Prostate gland (tissue), 2 donors: ENCODE measurements at regions not wholly inside any gene's neighbourhood (a gene's known extent, or its start where the extent isn't known, plus 50 kb on each side); places are given as distances from the start of the nearest gene placed in this dataset.

Experiments
- DNase-seq: peaks from one replicate; pipeline ENCODE4 v3.0.0-alpha.2; 2019; ENCODE audit warnings: low spot score
- H3K27ac ChIP-seq, 2 donors: fragments of 200-600 bp; sonication (generic); 2 replicates each; pipeline ENCODE4 v1.5.1; 2017 to 2019
- H3K27me3 ChIP-seq: fragments of 200-600 bp; sonication (generic); replicated peaks from 2 replicates; pipeline ENCODE4 v1.5.1; 2019; ENCODE audit not compliant: insufficient read depth
- H3K36me3 ChIP-seq, 2 donors: fragments of 200-600 bp; sonication (generic); 1 replicate in 1 of 2; 2 replicates in 1 of 2; pipeline versions ENCODE4 v1.5.1 to v1.8.1; 2017 to 2019
- H3K4me1 ChIP-seq: fragments of 200-600 bp; sonication (generic); replicated peaks from 2 replicates; pipeline ENCODE4 v1.5.1; 2019
- H3K4me3 ChIP-seq, 2 donors: fragments of 200-600 bp; sonication (generic); 2 replicates each; pipeline ENCODE4 v1.5.1; 2017 to 2019
- H3K9me3 ChIP-seq: fragments of 200-600 bp; sonication (generic); 2 replicates; pipeline ENCODE4 v1.5.1; 2017
- CTCF ChIP-seq, 4 experiments: fragments of 200-600 bp in 2 of 4; fragments of 450-650 bp in 2 of 4; sonication (generic) in 2 of 4; IDR thresholded peaks; 1 replicate in 3 of 4; 2 replicates in 1 of 4; pipeline ENCODE4 v1.5.1; 2016 to 2019; ENCODE audit warnings: antibody characterized with exemption in 4 of 4, mild to moderate bottlenecking in 2 of 4, moderate library complexity in 2 of 4
- POLR2A ChIP-seq: fragments of 450-650 bp; IDR thresholded peaks from one replicate; pipeline ENCODE4 v1.6.1; 2016; ENCODE audit warnings: antibody characterized with exemption, mild to moderate bottlenecking
- POLR2AphosphoS5 ChIP-seq: sonication (generic); formaldehyde crosslinking; IDR thresholded peaks from one replicate; pipeline ENCODE4 v1.6.1; 2017; ENCODE audit warnings: antibody characterized with exemption
- WGBS: methylation state at CpG from one replicate; pipeline ENCODE4 v1.1.5; 2018; 5-methylcytosine and 5-hydroxymethylcytosine counted together
- intact Hi-C: fragments of 100-400 bp; cut with DNase I; formaldehyde crosslinking; loops from one replicate; pipeline ENCODE4 v1.14.2; 2022

DNA sequence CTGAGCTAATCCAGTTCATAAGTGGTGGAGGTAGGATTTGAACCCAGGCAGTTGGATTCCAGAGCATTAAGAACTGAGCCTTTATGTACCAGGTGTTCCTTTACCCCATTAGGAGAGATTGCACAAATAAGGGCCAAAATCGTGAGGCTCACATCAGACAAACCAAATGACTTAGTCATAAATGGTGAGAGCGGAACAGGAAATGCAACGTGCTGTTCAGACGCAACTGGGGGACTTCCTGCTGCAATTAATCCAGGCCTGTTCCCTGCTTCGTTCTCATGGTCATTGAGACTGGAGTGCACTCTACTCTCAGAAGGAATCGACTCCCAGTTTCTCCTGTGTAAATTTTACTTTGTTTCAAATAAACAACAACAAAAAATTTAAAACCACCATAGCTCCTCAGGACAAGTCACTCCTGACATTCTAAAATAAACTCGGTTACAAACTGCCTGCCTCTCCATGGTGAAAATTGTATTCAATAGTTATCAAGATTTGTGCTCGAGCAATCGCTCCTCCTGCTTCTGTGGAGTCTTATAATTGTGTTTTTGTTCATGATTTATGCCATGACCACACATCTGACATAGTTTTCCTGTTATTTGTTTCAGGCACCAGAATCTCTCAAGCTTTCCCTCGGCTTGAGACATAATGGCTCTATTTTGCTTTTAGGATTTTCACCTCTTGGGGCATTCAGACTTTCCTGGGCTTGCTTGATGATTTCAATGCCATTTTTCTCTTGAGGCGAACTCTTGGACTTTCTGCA, 115.3 kb upstream of the BMPER start:
- H3K27ac ChIP-seq, result no peak overlapping the region
- no peaks in the 10 kb centered on the region for H3K36me3 ChIP-seq
- intact Hi-C loops, result no loop called here
- no peak for TF ChIP-seq POLR2AphosphoS5
- TF ChIP-seq CTCF (IDR thresholded peaks at IDR 0.05), result no peak
- H3K4me3 ChIP-seq, result no peak overlapping the region
- H3K4me1 ChIP-seq, result no peaks in the 10 kb centered on the region
- H3K27me3 ChIP-seq, result no peaks in the 10 kb centered on the region
- 73% methylated on average over 11 of the region's 11 CpGs for WGBS
- no peaks in the 10 kb centered on the region for H3K9me3 ChIP-seq
- DNase-seq, result no peak

DNA sequence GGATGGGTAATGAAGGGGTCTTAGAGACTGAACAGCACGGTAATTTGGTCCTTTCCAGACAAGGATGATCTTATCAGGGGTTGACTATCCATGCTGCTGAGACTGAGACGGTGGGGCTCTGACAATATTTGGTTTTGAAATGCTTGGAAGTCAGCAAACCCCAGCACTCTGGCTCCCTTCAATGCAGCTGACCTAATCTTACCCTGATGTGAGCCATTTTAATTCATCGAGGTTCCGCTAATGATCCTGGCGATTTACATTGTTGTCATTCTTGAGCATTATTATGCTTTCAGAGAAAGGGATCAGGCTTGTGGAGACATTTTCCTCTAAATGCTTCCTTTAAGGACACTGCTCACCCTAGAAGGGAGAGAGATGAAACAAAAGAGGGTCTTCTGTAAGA, 114.6 kb upstream of the BMPER start:
- Histone ChIP-seq H3K27ac (no peak overlapping the region), H3K36me3 (no peaks in the 10 kb centered on the region), H3K4me1 (no peaks in the 10 kb centered on the region), H3K4me3 (no peak overlapping the region), H3K27me3 (no peaks in the 10 kb centered on the region), H3K9me3 (no peaks in the 10 kb centered on the region)
- TF ChIP-seq POLR2A, result no peak
- TF ChIP-seq CTCF (IDR thresholded peaks at IDR 0.05), result no peak
- no peak for TF ChIP-seq POLR2AphosphoS5
- DNase-seq, result no peak
- intact Hi-C loops, result no loop called here
- 65% methylated on average over 5 of the region's 5 CpGs for WGBS

DNA sequence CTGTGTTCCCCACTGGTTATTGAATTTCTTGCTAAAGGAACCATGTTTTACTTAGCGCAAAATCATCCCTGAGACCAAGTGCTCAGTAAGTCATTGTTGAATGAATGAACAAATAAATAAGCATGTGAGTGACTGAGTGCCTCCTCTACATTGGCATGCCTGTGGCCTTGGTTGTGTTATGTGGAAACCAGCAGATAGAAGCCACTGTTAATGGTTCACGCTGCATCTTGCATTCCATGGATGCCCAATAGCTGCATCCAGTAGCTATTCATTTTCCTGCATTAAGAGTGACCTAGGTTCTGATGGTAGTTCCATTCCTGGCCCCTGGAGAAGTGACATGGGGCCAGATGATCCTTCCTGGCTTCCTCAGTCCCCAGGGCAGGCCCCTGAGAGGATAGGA, 113.3 kb upstream of the BMPER start:
- DNase-seq, result no peak
- H3K9me3 ChIP-seq, result no peaks in the 10 kb centered on the region
- intact Hi-C loops, result no loop called here
- WGBS, result 95% methylated on average over 2 of the region's 2 CpGs
- TF ChIP-seq POLR2AphosphoS5 (no peak), CTCF (IDR thresholded peaks at IDR 0.05) (no peak), POLR2A (no peak)
- no peaks in the 10 kb centered on the region for H3K4me1 ChIP-seq
- H3K27me3 ChIP-seq, result no peaks in the 10 kb centered on the region
- H3K4me3 ChIP-seq, result no peak overlapping the region
- no peak overlapping the region for H3K27ac ChIP-seq
- no peaks in the 10 kb centered on the region for H3K36me3 ChIP-seq

- no peak for TF ChIP-seq POLR2A
- TF ChIP-seq CTCF (IDR thresholded peaks at IDR 0.05), result no peak
- no peak for TF ChIP-seq POLR2AphosphoS5
- intact Hi-C loops, result no loop called here
- no peak overlapping the region for H3K27ac ChIP-seq
- WGBS, result 81% methylated on average over 4 of the region's 4 CpGs
- no peaks in the 10 kb centered on the region for H3K9me3 ChIP-seq
- H3K4me3 ChIP-seq, result no peak overlapping the region
- no peaks in the 10 kb centered on the region for H3K4me1 ChIP-seq
- H3K36me3 ChIP-seq, result no peaks in the 10 kb centered on the region
- no peaks in the 10 kb centered on the region for H3K27me3 ChIP-seq
- DNase-seq, result no peak
These were observed 112.7 kb upstream of the BMPER start for GRCh38 chr7:33792547-33793105.

DNA sequence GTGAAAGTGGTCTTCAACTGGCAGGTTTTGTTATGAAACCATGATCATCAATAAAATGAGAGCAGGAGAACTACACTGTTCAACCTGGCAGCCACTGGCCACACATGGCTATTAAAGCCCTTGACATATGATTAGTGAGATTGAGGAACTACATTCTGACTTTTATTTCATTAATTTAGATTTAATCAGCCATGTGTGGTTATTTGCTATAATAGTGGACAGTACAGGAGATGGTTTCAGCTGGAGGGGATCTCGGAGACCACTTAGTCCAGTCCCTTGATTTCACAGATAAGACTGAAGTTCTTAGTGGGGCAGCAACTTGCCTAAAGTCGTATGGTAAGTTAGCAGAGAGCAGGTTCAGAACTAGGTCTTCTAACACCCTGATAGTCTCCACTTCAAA, 111.7 kb upstream of the BMPER start:
- Histone ChIP-seq H3K27me3 (no peaks in the 10 kb centered on the region), H3K9me3 (no peaks in the 10 kb centered on the region), H3K4me1 (no peaks in the 10 kb centered on the region), H3K27ac (no peak overlapping the region), H3K4me3 (no peak overlapping the region), H3K36me3 (no peaks in the 10 kb centered on the region)
- no peak for DNase-seq
- intact Hi-C loops, result no loop called here
- TF ChIP-seq POLR2AphosphoS5 (no peak), CTCF (IDR thresholded peaks at IDR 0.05) (no peak), POLR2A (no peak)
- 75% methylated on average over 2 of the region's 2 CpGs for WGBS
